OCI-LY1 (cell line): ENCODE measurements at regions not wholly inside any gene's neighbourhood (a gene's known extent, or its start where the extent isn't known, plus 50 kb on each side); places are given as distances from the start of the nearest gene placed in this dataset.
"Not testable (repeated sequence)": the region's sequence is repeated elsewhere in the genome, so short reads cannot be mapped to it uniquely, and the experiment has no call there.

ENCODE experiments used
- H2AFZ ChIP-seq: fragments of 200-600 bp; sonication (generic), shearing (Covaris generic); 2 replicates; pipeline ENCODE4 v1.6.0; 2014; ENCODE audit warnings: antibody characterized with exemption, mild to moderate bottlenecking, low read length
- H3F3A ChIP-seq: fragments of 200-600 bp; sonication (generic), shearing (Covaris generic); 2 replicates; pipeline ENCODE4 v1.6.0; 2014; ENCODE audit warnings: mild to moderate bottlenecking, antibody characterized with exemption, low read length, moderate library complexity; ENCODE audit not compliant: insufficient read depth
- H3K27ac ChIP-seq: fragments of 200-600 bp; sonication (generic); 2 replicates; pipeline ENCODE4 v1.5.1; 2014; ENCODE audit warnings: low read length, mixed run types, mild to moderate bottlenecking, low read depth; ENCODE audit not compliant: poor library complexity, severe bottlenecking
- H3K27me3 ChIP-seq: fragments of 200-600 bp; sonication (generic); 2 replicates; pipeline ENCODE4 v1.6.0; 2014; ENCODE audit warnings: antibody characterized with exemption, mild to moderate bottlenecking, low read length, moderate library complexity; ENCODE audit not compliant: insufficient read depth
- H3K36me3 ChIP-seq: fragments of 200-600 bp; sonication (generic); 2 replicates; pipeline ENCODE4 v1.6.1; 2014; ENCODE audit warnings: mild to moderate bottlenecking, antibody characterized with exemption, low read length, moderate library complexity, mixed read lengths; ENCODE audit not compliant: insufficient read depth
- H3K4me1 ChIP-seq: fragments of 200-600 bp; sonication (generic); 2 replicates; pipeline ENCODE4 v1.5.1; 2014; ENCODE audit warnings: mild to moderate bottlenecking, low read length, moderate library complexity; ENCODE audit not compliant: insufficient read depth, severe bottlenecking
- H3K4me2 ChIP-seq: fragments of 200-600 bp; sonication (generic), shearing (Covaris generic); 2 replicates; pipeline ENCODE4 v1.6.1; 2014; ENCODE audit warnings: low read length
- H3K4me3 ChIP-seq: fragments of 200-600 bp; sonication (generic); 2 replicates; pipeline ENCODE4 v1.5.1; 2014; ENCODE audit warnings: low read length, low read depth, mild to moderate bottlenecking, mixed read lengths; ENCODE audit not compliant: poor library complexity, severe bottlenecking
- H3K79me2 ChIP-seq: fragments of 200-600 bp; shearing (Covaris generic); 2 replicates; pipeline ENCODE4 v1.6.1; 2016; ENCODE audit warnings: mixed run types, low read length, mixed read lengths; ENCODE audit not compliant: insufficient read depth
- H3K9ac ChIP-seq: fragments of 200-600 bp; sonication (generic), shearing (Covaris generic); 2 replicates; pipeline ENCODE4 v1.6.1; 2014; ENCODE audit warnings: mild to moderate bottlenecking, low read length, mixed read lengths
- H3K9me2 ChIP-seq: fragments of 200-600 bp; sonication (generic), shearing (Covaris generic); 2 replicates; pipeline ENCODE4 v1.6.1; 2014; ENCODE audit warnings: low read depth, mild to moderate bottlenecking, low read length, mixed read lengths
- H3K9me3 ChIP-seq: fragments of 200-600 bp; shearing (Covaris generic); 2 replicates; pipeline ENCODE4 v1.6.1; 2014; ENCODE audit warnings: low read length, mixed read lengths
- H4K20me1 ChIP-seq: fragments of 200-600 bp; sonication (generic), shearing (Covaris generic); 2 replicates; pipeline ENCODE4 v1.6.0; 2016; ENCODE audit warnings: mild to moderate bottlenecking, low read length; ENCODE audit not compliant: insufficient read depth
- CTCF ChIP-seq: fragments of 200-600 bp; sonication (generic), shearing (Covaris generic); IDR thresholded peaks from 2 replicates; pipeline ENCODE4 v1.5.1; 2017; ENCODE audit warnings: mild to moderate bottlenecking, antibody characterized with exemption, low read length, moderate library complexity, mixed read lengths
- EZH2 ChIP-seq: fragments of 200-600 bp; sonication (generic), shearing (Covaris generic); IDR thresholded peaks from 2 replicates; pipeline ENCODE4 v1.8.0; 2017; ENCODE audit warnings: borderline replicate concordance, mixed run types, mild to moderate bottlenecking, antibody characterized with exemption, low read length, moderate library complexity, mixed read lengths

GRCh38 chr4:20158195-20158594, 93.5 kb upstream of the SLIT2 start:
- Histone ChIP-seq H3K9me2 (no peaks in the 10 kb centered on the region), H3F3A (no peaks in the 10 kb centered on the region), H3K4me2 (no peak overlapping the region), H2AFZ (no peak overlapping the region), H3K27ac (no peak overlapping the region), H3K4me1 (no peaks in the 10 kb centered on the region), H3K9me3 (no peaks in the 10 kb centered on the region), H3K9ac (no peak overlapping the region), H3K79me2 (no peaks in the 10 kb centered on the region), H3K4me3 (no peak overlapping the region), H3K27me3 (no peaks in the 10 kb centered on the region), H3K36me3 (no peaks in the 10 kb centered on the region), H4K20me1 (no peaks in the 10 kb centered on the region)
- TF ChIP-seq EZH2 = no peak
- no peak for TF ChIP-seq CTCF

- H3K27ac ChIP-seq = no peak overlapping the region
- no peaks in the 10 kb centered on the region for H3K79me2 ChIP-seq
- no peaks in the 10 kb centered on the region for H3K27me3 ChIP-seq
- no peaks in the 10 kb centered on the region for H3K9me3 ChIP-seq
- H3K36me3 ChIP-seq = no peaks in the 10 kb centered on the region
- no peaks in the 10 kb centered on the region for H4K20me1 ChIP-seq
- no peaks in the 10 kb centered on the region for H3K4me1 ChIP-seq
- no peaks in the 10 kb centered on the region for H3K9me2 ChIP-seq
- H3F3A ChIP-seq = no peaks in the 10 kb centered on the region
- H2AFZ ChIP-seq = no peak overlapping the region
- no peak overlapping the region for H3K4me2 ChIP-seq
- no peak overlapping the region for H3K9ac ChIP-seq
- no peak for TF ChIP-seq EZH2
- no peak for TF ChIP-seq CTCF
- no peak overlapping the region for H3K4me3 ChIP-seq
Measured at GRCh38 chr4:20151436-20151835, 100.3 kb upstream of the SLIT2 start.

GRCh38 chr4:20149143-20149542, 102.6 kb upstream of the SLIT2 start:
- not testable (repeated sequence) for H3K4me2 ChIP-seq, H3K9me3 ChIP-seq, H3K79me2 ChIP-seq, H3K36me3 ChIP-seq, H2AFZ ChIP-seq, H3F3A ChIP-seq, H3K4me3 ChIP-seq, H3K27ac ChIP-seq, H4K20me1 ChIP-seq, H3K27me3 ChIP-seq, H3K9ac ChIP-seq, H3K9me2 ChIP-seq, H3K4me1 ChIP-seq

GRCh38 chr4:20137176-20137575, 114.5 kb upstream of the SLIT2 start:
- H3K79me2 ChIP-seq = no peaks in the 10 kb centered on the region

More at GRCh38 chr4:20137176-20137575, 114.5 kb upstream of the SLIT2 start:
- Histone ChIP-seq H3K9ac (no peak overlapping the region), H3F3A (no peaks in the 10 kb centered on the region), H3K27me3 (no peaks in the 10 kb centered on the region), H3K4me1 (no peaks in the 10 kb centered on the region), H3K9me2 (no peaks in the 10 kb centered on the region), H2AFZ (no peak overlapping the region), H3K4me2 (no peak overlapping the region), H3K36me3 (no peaks in the 10 kb centered on the region), H3K9me3 (no peaks in the 10 kb centered on the region), H3K27ac (no peak overlapping the region), H3K4me3 (no peak overlapping the region), H4K20me1 (no peaks in the 10 kb centered on the region)
- TF ChIP-seq CTCF (no peak), EZH2 (no peak)
